ENCODE measurements at regions not wholly inside any gene's neighbourhood (a gene's known extent, or its start where the extent isn't known, plus 50 kb on each side); places are given as distances from the start of the nearest gene placed in this dataset.

- intact Hi-C loops (cut with micrococcal nuclease): no loop called here
- H3K9me3 ChIP-seq (replicated peaks): peaks cover 37% of the 10 kb centered on the region
- H3K27me3 ChIP-seq (ENCODE audit: low read depth): no peaks in the 10 kb centered on the region
- no peak for TF ChIP-seq CTCF (IDR thresholded peaks at IDR 0.05; ENCODE audit: borderline replicate concordance)
- H3K36me3 ChIP-seq: no peaks in the 10 kb centered on the region
- H3K4me1 ChIP-seq: no peaks in the 10 kb centered on the region
- no peak for DNase-seq
- no peak overlapping the region for H3K4me3 ChIP-seq
- no peak overlapping the region for H3K27ac ChIP-seq (replicated peaks)
Measured at GRCh38 chr5:103962023-103962422, 399.4 kb upstream of the NUDT12 start.

- H3K27me3 ChIP-seq (ENCODE audit: low read depth): no peaks in the 10 kb centered on the region
- H3K4me3 ChIP-seq: no peak overlapping the region
- TF ChIP-seq CTCF (IDR thresholded peaks at IDR 0.05; ENCODE audit: borderline replicate concordance): no peak
- peaks cover 31% of the 10 kb centered on the region for H3K9me3 ChIP-seq (replicated peaks)
- no peaks in the 10 kb centered on the region for H3K36me3 ChIP-seq
- H3K27ac ChIP-seq (replicated peaks): no peak overlapping the region
- no peaks in the 10 kb centered on the region for H3K4me1 ChIP-seq
- no peak for DNase-seq
- intact Hi-C loops (cut with micrococcal nuclease): no loop called here
Measured at GRCh38 chr5:103953601-103954382, 391.2 kb upstream of the NUDT12 start.

DNA sequence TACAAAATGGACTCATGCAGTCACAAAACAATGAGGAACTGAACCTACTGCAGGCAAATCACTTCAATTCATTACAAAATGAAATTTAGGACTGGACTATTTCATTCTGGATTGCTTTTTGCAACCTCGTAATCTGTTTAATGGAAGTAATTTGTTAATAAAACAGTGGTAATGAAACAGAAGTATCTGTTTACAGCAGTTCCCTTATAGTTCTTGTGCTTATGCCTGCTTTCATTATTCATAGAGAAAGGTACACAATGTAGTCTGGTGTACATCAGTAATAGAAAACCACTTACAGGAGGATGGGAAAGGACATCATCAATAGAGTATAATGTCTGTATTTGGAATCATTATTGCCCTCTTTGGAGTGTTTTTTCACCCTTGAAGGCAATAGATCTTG, 389.2 kb upstream of the NUDT12 start:
- H3K4me3 ChIP-seq: no peak overlapping the region
- TF ChIP-seq CTCF (IDR thresholded peaks at IDR 0.05; ENCODE audit: borderline replicate concordance): no peak
- peaks cover 26% of the 10 kb centered on the region for H3K9me3 ChIP-seq (replicated peaks)
- no peaks in the 10 kb centered on the region for H3K4me1 ChIP-seq
- DNase-seq: no peak
- H3K27ac ChIP-seq (replicated peaks): no peak overlapping the region
- no peaks in the 10 kb centered on the region for H3K27me3 ChIP-seq (ENCODE audit: low read depth)
- intact Hi-C loops (cut with micrococcal nuclease): no loop called here
- no peaks in the 10 kb centered on the region for H3K36me3 ChIP-seq

DNA sequence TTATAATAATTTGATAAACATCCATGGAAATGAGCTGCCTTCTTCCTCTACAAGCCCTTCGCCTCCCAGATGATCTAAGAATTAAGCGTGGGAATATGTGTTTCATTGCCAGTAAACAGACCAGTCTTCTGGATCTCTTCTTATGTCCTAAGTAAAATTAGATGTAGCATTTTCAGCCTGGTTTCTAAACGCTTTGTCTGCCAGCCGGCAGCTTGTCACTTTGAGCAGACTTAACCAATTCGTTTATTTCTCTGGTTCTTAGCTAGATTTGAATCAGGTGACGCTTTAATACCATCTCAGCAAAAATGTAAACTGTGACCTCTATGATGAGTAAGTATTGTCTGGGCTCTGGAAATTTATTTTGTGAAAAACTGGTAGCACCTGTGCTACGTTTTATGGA, 380.6 kb upstream of the NUDT12 start:
- no peak for DNase-seq
- H3K4me1 ChIP-seq: no peaks in the 10 kb centered on the region
- no peak overlapping the region for H3K27ac ChIP-seq (replicated peaks)
- TF ChIP-seq CTCF (IDR thresholded peaks at IDR 0.05; ENCODE audit: borderline replicate concordance): no peak
- H3K4me3 ChIP-seq: no peak overlapping the region
- H3K36me3 ChIP-seq: no peaks in the 10 kb centered on the region
- intact Hi-C loops (cut with micrococcal nuclease): no loop called here
- no peaks in the 10 kb centered on the region for H3K27me3 ChIP-seq (ENCODE audit: low read depth)
- no peaks in the 10 kb centered on the region for H3K9me3 ChIP-seq (replicated peaks)

DNA sequence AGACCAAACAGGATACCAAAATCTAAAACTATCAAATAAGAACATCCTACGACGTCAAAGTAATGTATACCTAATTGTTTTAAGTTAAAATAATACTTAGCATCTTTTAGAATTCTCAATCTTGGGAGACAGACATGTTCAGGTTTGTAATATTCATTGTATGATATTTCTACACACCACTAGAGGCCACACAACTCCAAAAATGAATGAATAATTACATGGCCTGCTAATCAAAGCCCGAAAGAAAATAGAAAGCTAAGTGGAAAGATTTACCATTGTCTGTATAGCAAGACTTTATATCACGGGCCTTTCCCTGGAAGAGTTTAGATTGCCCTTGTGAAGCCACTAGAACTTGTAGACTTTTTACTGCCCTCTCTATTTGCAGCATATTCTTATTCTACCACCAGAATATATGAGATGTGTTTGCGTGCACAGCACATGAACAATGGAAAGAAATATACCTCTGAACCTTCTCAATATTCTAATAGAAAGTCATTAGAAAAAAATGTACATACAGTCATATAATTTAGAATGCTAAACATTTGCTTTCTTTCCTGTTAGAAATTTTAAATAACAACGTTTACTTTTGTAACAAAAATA, 380.1 kb upstream of the NUDT12 start:
- no peak for TF ChIP-seq CTCF (IDR thresholded peaks at IDR 0.05; ENCODE audit: borderline replicate concordance)
- Histone ChIP-seq H3K27me3 (ENCODE audit: low read depth) (no peaks in the 10 kb centered on the region), H3K4me3 (no peak overlapping the region), H3K36me3 (no peaks in the 10 kb centered on the region), H3K27ac (replicated peaks) (no peak overlapping the region), H3K9me3 (replicated peaks) (no peaks in the 10 kb centered on the region), H3K4me1 (no peaks in the 10 kb centered on the region)
- intact Hi-C loops (cut with micrococcal nuclease): no loop called here
- no peak for DNase-seq

All from left ventricle myocardium inferior (tissue), 1 donor.